ENCODE measurements at regions not wholly inside any gene's neighbourhood (a gene's known extent, or its start where the extent isn't known, plus 50 kb on each side); places are given as distances from the start of the nearest gene placed in this dataset.

- DNase-seq = no peak
These were observed 77.8 kb upstream of the MYL2 start for GRCh38 chr12:110998165-110998564.

- DNase-seq = no peak
These were observed 76.0 kb upstream of the MYL2 start for GRCh38 chr12:110996415-110996814.

GRCh38 chr12:110995615-110996014 lies 75.2 kb upstream of the MYL2 start:
- DNase-seq = no peak

GRCh38 chr12:110995016-110995415 lies 74.6 kb upstream of the MYL2 start:
- DNase-seq = no peak

- DNase-seq = no peak
These were observed 73.1 kb upstream of the MYL2 start for GRCh38 chr12:110993434-110993833.

- DNase-seq = no peak
These were observed 72.5 kb upstream of the MYL2 start for GRCh38 chr12:110992909-110993308.

- no peak for DNase-seq
These were observed 63.4 kb upstream of the MYL2 start for GRCh38 chr12:110983811-110984210.

- no peak for DNase-seq
These were observed 52.5 kb upstream of the MYL2 start for GRCh38 chr12:110972866-110973265.

GRCh38 chr12:110971936-110972335 lies 51.6 kb upstream of the MYL2 start:
- DNase-seq = no peak

GRCh38 chr12:110971189-110971920 lies 51.0 kb upstream of the MYL2 start:
- no peak for DNase-seq

Measured in bone marrow (tissue), 2 donors.